Colonic mucosa (tissue), 4 donors: ENCODE measurements at regions not wholly inside any gene's neighbourhood (a gene's known extent, or its start where the extent isn't known, plus 50 kb on each side); places are given as distances from the start of the nearest gene placed in this dataset.

ENCODE experiments used
- DNase-seq: peaks from one replicate; pipeline ENCODE4 v3.0.0-alpha.2; 2020
- H3K27ac ChIP-seq: fragments of 200-600 bp; one replicate; pipeline ENCODE4 v1.8.0; 2021
- H3K27me3 ChIP-seq: fragments of 200-600 bp; one replicate; pipeline ENCODE4 v1.8.0; 2021
- H3K36me3 ChIP-seq: fragments of 200-600 bp; one replicate; pipeline ENCODE4 v1.8.0; 2021
- H3K4me1 ChIP-seq: fragments of 200-600 bp; one replicate; pipeline ENCODE4 v1.8.0; 2021; ENCODE audit warnings: mild to moderate bottlenecking
- H3K4me3 ChIP-seq: fragments of 200-600 bp; one replicate; pipeline ENCODE4 v1.8.0; 2021
- H3K9ac ChIP-seq, 2 donors: one replicate each; pipeline ENCODE4 v1.7.0; 2013; ENCODE audit warnings: control low read depth in 2 of 2, low read depth in 2 of 2, low read length in 2 of 2
- H3K9me3 ChIP-seq: fragments of 200-600 bp; one replicate; pipeline ENCODE4 v1.8.0; 2021
- CTCF ChIP-seq: fragments of 200-600 bp; IDR thresholded peaks from one replicate; pipeline ENCODE4 v1.8.0; 2022; ENCODE audit warnings: antibody characterized with exemption, mild to moderate bottlenecking
- intact Hi-C: fragments of 100-400 bp; cut with DNase I; formaldehyde crosslinking; loops from one replicate; pipeline ENCODE4 v1.14.1; 2022
- donor health status: healthy.
- donor health status: DM: no; HTN: no; CAD: no.
- donor health status: DM: no; HTN: no; CAD: no.

GRCh38 chr12:78666584-78666983 is 198.0 kb upstream of the SYT1 start:
- no peaks in the 10 kb centered on the region for H3K27me3 ChIP-seq
- H3K9me3 ChIP-seq, result no peaks in the 10 kb centered on the region
- H3K9ac ChIP-seq, result no peak overlapping the region
- H3K4me1 ChIP-seq, result no peaks in the 10 kb centered on the region
- no peaks in the 10 kb centered on the region for H3K36me3 ChIP-seq
- DNase-seq, result no peak
- H3K4me3 ChIP-seq, result no peak overlapping the region
- intact Hi-C loops, result no loop called here
- no peak for TF ChIP-seq CTCF
- no peak overlapping the region for H3K27ac ChIP-seq

- Histone ChIP-seq H3K4me1 (no peaks in the 10 kb centered on the region), H3K9me3 (no peaks in the 10 kb centered on the region), H3K27me3 (no peaks in the 10 kb centered on the region), H3K9ac (no peak overlapping the region), H3K36me3 (no peaks in the 10 kb centered on the region), H3K27ac (no peak overlapping the region), H3K4me3 (no peak overlapping the region)
- intact Hi-C loops, result no loop called here
- DNase-seq, result no peak
- no peak for TF ChIP-seq CTCF
Observed at GRCh38 chr12:78671295-78671694, 193.3 kb upstream of the SYT1 start.

- Histone ChIP-seq H3K27me3 (no peaks in the 10 kb centered on the region), H3K4me3 (no peak overlapping the region), H3K9me3 (no peaks in the 10 kb centered on the region), H3K9ac (no peak overlapping the region), H3K4me1 (no peaks in the 10 kb centered on the region), H3K36me3 (no peaks in the 10 kb centered on the region), H3K27ac (no peak overlapping the region)
- intact Hi-C loops, result no loop called here
- DNase-seq, result no peak
- TF ChIP-seq CTCF, result no peak
Observed at GRCh38 chr12:78672033-78672432, 192.5 kb upstream of the SYT1 start.

GRCh38 chr12:78674311-78675090 is 190.1 kb upstream of the SYT1 start:
- intact Hi-C loops, result no loop called here
- H3K27ac ChIP-seq, result no peak overlapping the region
- no peak for DNase-seq
- no peak overlapping the region for H3K4me3 ChIP-seq
- H3K9ac ChIP-seq, result no peak overlapping the region
- TF ChIP-seq CTCF, result no peak
- no peaks in the 10 kb centered on the region for H3K4me1 ChIP-seq
- no peaks in the 10 kb centered on the region for H3K36me3 ChIP-seq
- H3K27me3 ChIP-seq, result no peaks in the 10 kb centered on the region
- no peaks in the 10 kb centered on the region for H3K9me3 ChIP-seq

- H3K4me1 ChIP-seq, result no peaks in the 10 kb centered on the region
- H3K27ac ChIP-seq, result no peak overlapping the region
- no peaks in the 10 kb centered on the region for H3K9me3 ChIP-seq
- no peak for TF ChIP-seq CTCF
- no peak overlapping the region for H3K9ac ChIP-seq
- no peaks in the 10 kb centered on the region for H3K36me3 ChIP-seq
- DNase-seq, result no peak
- intact Hi-C loops, result no loop called here
- H3K27me3 ChIP-seq, result no peaks in the 10 kb centered on the region
- H3K4me3 ChIP-seq, result no peak overlapping the region
Observed at GRCh38 chr12:78680596-78680995, 184.0 kb upstream of the SYT1 start.
